B cell (primary cell): ENCODE measurements at regions not wholly inside any gene's neighbourhood (a gene's known extent, or its start where the extent isn't known, plus 50 kb on each side); places are given as distances from the start of the nearest gene placed in this dataset.

Source experiments
- ATAC-seq: fragments of 200-7000 bp; cut with Tn5 transposase; one replicate; pipeline ENCODE4 v1.10.0; 2021; ENCODE audit warnings: low read depth, mild to moderate bottlenecking, moderate number of reproducible peaks, moderate library complexity
- CTCF ChIA-PET: fragments of 350-600 bp; sonication (Branson Sonifier 250); formaldehyde crosslinking; loops from one replicate; lab custom pipeline; 2021; ENCODE audit warnings: antibody characterized with exemption, inconsistent platforms; lab: Charles Lee
- POLR2A ChIA-PET: fragments of 350-600 bp; sonication (Branson Sonifier 250); formaldehyde crosslinking; loops from one replicate; lab custom pipeline; 2021; ENCODE audit warnings: antibody characterized with exemption; lab: Charles Lee
- DNase-seq: peaks from one replicate; pipeline ENCODE4 v3.0.0; 2013
- H2AFZ ChIP-seq: 2 replicates; pipeline ENCODE4 v1.6.1; 2012; ENCODE audit warnings: mild to moderate bottlenecking, low read depth, low read length; ENCODE audit not compliant: insufficient read depth, poor library complexity, severe bottlenecking
- H3K27ac ChIP-seq, 2 donors: 1 replicate in 1 of 2; 2 replicates in 1 of 2; pipeline ENCODE4 v1.5.1; 2012 to 2013; ENCODE audit warnings: low read length in 2 of 2, mild to moderate bottlenecking in 2 of 2, moderate library complexity in 1 of 2
- H3K27me3 ChIP-seq, 4 experiments: fragments of 200-600 bp in 1 of 4; sonication (generic) in 1 of 4; replicated peaks in 1 of 4; 1 replicate in 2 of 4; 2 replicates in 2 of 4; pipeline versions ENCODE4 v1.6.1 to v1.7.0; 2013 to 2016; ENCODE audit warnings: low read length in 3 of 4, mild to moderate bottlenecking in 2 of 4, mixed read lengths in 1 of 4, moderate library complexity in 1 of 4; ENCODE audit not compliant: insufficient read depth in 4 of 4, control insufficient read depth in 3 of 4; ENCODE audit errors: control extremely low read depth in 1 of 4
- H3K36me3 ChIP-seq, 2 experiments: replicated peaks in 1 of 2; 1 replicate in 1 of 2; 2 replicates in 1 of 2; pipeline versions ENCODE4 v1.6.1 to v1.7.1; 2013; ENCODE audit warnings: low read length in 1 of 2; ENCODE audit not compliant: insufficient read depth in 2 of 2, control insufficient read depth in 1 of 2; ENCODE audit errors: control extremely low read depth in 1 of 2, extremely low read depth in 1 of 2
- H3K4me1 ChIP-seq, 2 donors: fragments of 200-600 bp in 1 of 2; sonication (generic) in 1 of 2; 1 replicate in 1 of 2; 2 replicates in 1 of 2; pipeline versions ENCODE4 v1.5.1 to v1.6.1; 2013 to 2017; ENCODE audit warnings: low read length in 2 of 2; ENCODE audit not compliant: control insufficient read depth in 2 of 2, insufficient read depth in 2 of 2
- H3K4me2 ChIP-seq: replicated peaks from 2 replicates; pipeline ENCODE3; 2012; ENCODE audit warnings: mild to moderate bottlenecking, low read depth, low read length; ENCODE audit not compliant: poor library complexity, severe bottlenecking
- H3K4me3 ChIP-seq, 5 experiments: fragments of 200-600 bp in 1 of 5; sonication (generic) in 1 of 5; 1 replicate in 3 of 5; 2 replicates in 2 of 5; pipeline versions ENCODE4 v1.5.1 to v1.7.0; 2011 to 2016; ENCODE audit warnings: low read length in 4 of 5, mild to moderate bottlenecking in 4 of 5, low read depth in 2 of 5, control low read depth in 1 of 5, moderate library complexity in 1 of 5; ENCODE audit not compliant: insufficient read depth in 1 of 5; ENCODE audit errors: control extremely low read depth in 1 of 5, extremely low read depth in 1 of 5
- H3K79me2 ChIP-seq: fragments of 200-600 bp; sonication (generic); one replicate; pipeline ENCODE4 v1.6.0; 2016; ENCODE audit warnings: low read length; ENCODE audit not compliant: control insufficient read depth, insufficient read depth
- H3K9ac ChIP-seq: fragments of 200-600 bp; sonication (generic); 2 replicates; pipeline ENCODE4 v1.6.1; 2017; ENCODE audit warnings: mild to moderate bottlenecking, low read length, moderate library complexity
- H3K9me3 ChIP-seq, 3 donors: one replicate each; pipeline versions ENCODE4 v1.6.1 to v1.7.1; 2013; ENCODE audit warnings: low read length in 2 of 3; ENCODE audit not compliant: control insufficient read depth in 2 of 3, insufficient read depth in 1 of 3; ENCODE audit errors: control extremely low read depth in 1 of 3
- H4K20me1 ChIP-seq: 2 replicates; pipeline ENCODE4 v1.6.0; 2012; ENCODE audit warnings: mild to moderate bottlenecking, low read length; ENCODE audit not compliant: insufficient read depth, control insufficient read depth, poor library complexity, severe bottlenecking
- H3K27ac Mint-ChIP-seq: one replicate; pipeline ENCODE4 v1.8.0; 2021; ENCODE audit warnings: mixed read lengths
- H3K27me3 Mint-ChIP-seq: one replicate; pipeline ENCODE4 v1.8.0; 2021; ENCODE audit warnings: mixed read lengths
- H3K4me1 Mint-ChIP-seq: one replicate; pipeline ENCODE4 v1.8.0; 2021; ENCODE audit warnings: mixed read lengths
- H3K4me3 Mint-ChIP-seq: one replicate; pipeline ENCODE4 v1.8.0; 2021; ENCODE audit warnings: mixed read lengths
- H3K9me3 Mint-ChIP-seq: one replicate; pipeline ENCODE4 v1.8.0; 2022; ENCODE audit warnings: mixed read lengths; ENCODE audit not compliant: insufficient read depth
- EZH2 ChIP-seq: IDR thresholded peaks from 2 replicates; pipeline ENCODE4 v1.6.1; 2012; ENCODE audit warnings: borderline replicate concordance, low read depth, mild to moderate bottlenecking, moderate library complexity, low read length; ENCODE audit not compliant: insufficient read depth, poor library complexity, severe bottlenecking
- WGBS: methylation state at CpG from one replicate; pipeline ENCODE4 v1.1.5; 2013; ENCODE audit warnings: missing lambda C conversion rate; ENCODE audit not compliant: insufficient coverage; 5-methylcytosine and 5-hydroxymethylcytosine counted together
- intact Hi-C: fragments of 100-400 bp; cut with micrococcal nuclease; formaldehyde crosslinking; loops from one replicate; pipeline ENCODE4 v1.10.0; 2022
- TF ChIP-seq, protein P1 (sequence below): fragments of 200-600 bp; IDR thresholded peaks from one replicate; pipeline ENCODE4 v1.8.0; 2022; ENCODE audit warnings: antibody characterized with exemption, mild to moderate bottlenecking

DNA sequence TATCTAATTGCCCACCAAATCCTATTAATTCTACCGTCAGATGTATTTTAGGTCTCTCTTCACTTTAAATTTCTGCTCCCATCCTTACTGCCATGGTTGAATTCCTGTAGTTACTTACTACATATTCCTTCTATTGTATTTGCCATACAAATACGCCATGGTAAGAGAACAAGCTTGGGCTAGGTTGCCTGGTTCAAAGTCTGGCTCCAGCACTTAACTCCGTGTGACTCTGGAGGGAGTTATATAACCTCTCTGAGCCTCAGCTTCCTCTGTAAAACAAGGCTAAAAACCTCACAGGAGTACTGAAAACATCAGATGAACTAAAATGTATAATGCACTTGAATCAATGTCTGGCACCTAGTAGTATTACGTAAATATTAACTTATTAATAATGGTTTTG is 260.3 kb upstream of the RPS6KA3 start:
- H2AFZ ChIP-seq: no peak overlapping the region
- H3K4me3 ChIP-seq: no peak overlapping the region
- no peak overlapping the region for H3K9ac ChIP-seq
- no peak overlapping the region for H3K4me2 ChIP-seq
- no peaks in the 10 kb centered on the region for H3K36me3 ChIP-seq
- H3K27ac Mint-ChIP-seq: no peak overlapping the region
- ChIA-PET CTCF (interaction anchor here (0.8 to 7.7 kb wide), 8 partner anchors 11 to 1446 kb away, joined by 3 to 129 read pairs (median 7); no protein-coding TSS in a partner anchor), POLR2A (no interaction called here)
- H3K27ac ChIP-seq: no peak overlapping the region
- no peaks in the 10 kb centered on the region for H3K9me3 Mint-ChIP-seq
- 83% methylated on average over 1 of the region's 4 CpGs for WGBS
- DNase-seq: no peak
- peaks cover 0 to 14% (median 3%) of the 10 kb centered on the region in 4 experiments for H3K27me3 ChIP-seq
- TF ChIP-seq, protein P1, sequence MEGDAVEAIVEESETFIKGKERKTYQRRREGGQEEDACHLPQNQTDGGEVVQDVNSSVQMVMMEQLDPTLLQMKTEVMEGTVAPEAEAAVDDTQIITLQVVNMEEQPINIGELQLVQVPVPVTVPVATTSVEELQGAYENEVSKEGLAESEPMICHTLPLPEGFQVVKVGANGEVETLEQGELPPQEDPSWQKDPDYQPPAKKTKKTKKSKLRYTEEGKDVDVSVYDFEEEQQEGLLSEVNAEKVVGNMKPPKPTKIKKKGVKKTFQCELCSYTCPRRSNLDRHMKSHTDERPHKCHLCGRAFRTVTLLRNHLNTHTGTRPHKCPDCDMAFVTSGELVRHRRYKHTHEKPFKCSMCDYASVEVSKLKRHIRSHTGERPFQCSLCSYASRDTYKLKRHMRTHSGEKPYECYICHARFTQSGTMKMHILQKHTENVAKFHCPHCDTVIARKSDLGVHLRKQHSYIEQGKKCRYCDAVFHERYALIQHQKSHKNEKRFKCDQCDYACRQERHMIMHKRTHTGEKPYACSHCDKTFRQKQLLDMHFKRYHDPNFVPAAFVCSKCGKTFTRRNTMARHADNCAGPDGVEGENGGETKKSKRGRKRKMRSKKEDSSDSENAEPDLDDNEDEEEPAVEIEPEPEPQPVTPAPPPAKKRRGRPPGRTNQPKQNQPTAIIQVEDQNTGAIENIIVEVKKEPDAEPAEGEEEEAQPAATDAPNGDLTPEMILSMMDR: no peak
- no peak for TF ChIP-seq EZH2
- ATAC-seq: no peak
- intact Hi-C loops: loop anchor here (1.0 to 5.0 kb wide), 2 partner anchors 1218 to 1665 kb away; no protein-coding TSS in a partner anchor
- H3K9me3 ChIP-seq: no peaks in the 10 kb centered on the region
- H3K4me3 Mint-ChIP-seq: no peak overlapping the region
- H3K27me3 Mint-ChIP-seq: peaks cover 15% of the 10 kb centered on the region
- H3K4me1 Mint-ChIP-seq: peaks cover 2% of the 10 kb centered on the region
- H3K79me2 ChIP-seq: no peaks in the 10 kb centered on the region
- no peaks in the 10 kb centered on the region for H3K4me1 ChIP-seq
- no peaks in the 10 kb centered on the region for H4K20me1 ChIP-seq

GRCh38 chrX:20523626-20524312 is 257.1 kb upstream of the RPS6KA3 start:
- Histone ChIP-seq H3K4me2 (no peak overlapping the region), H3K27ac (no peak overlapping the region), H2AFZ (no peak overlapping the region), H4K20me1 (no peaks in the 10 kb centered on the region), H3K4me1 (no peaks in the 10 kb centered on the region), H3K9ac (no peak overlapping the region), H3K79me2 (no peaks in the 10 kb centered on the region), H3K4me3 (no peak overlapping the region), H3K36me3 (no peaks in the 10 kb centered on the region), H3K27me3 (peaks cover 0 to 6% (median 0%) of the 10 kb centered on the region in 4 experiments), H3K9me3 (no peaks in the 10 kb centered on the region)
- Mint-ChIP-seq H3K4me1 (peaks cover 2% of the 10 kb centered on the region), H3K4me3 (no peak overlapping the region), H3K27ac (no peak overlapping the region), H3K27me3 (peaks cover 14% of the 10 kb centered on the region), H3K9me3 (no peaks in the 10 kb centered on the region)
- POLR2A ChIA-PET: no interaction called here
- WGBS: 30% methylated on average over 2 of the region's 5 CpGs
- CTCF ChIA-PET: interaction anchor here (1.7 kb wide), 1 partner anchor 957 kb away, joined by 5 read pairs; no protein-coding TSS in a partner anchor
- TF ChIP-seq, protein P1: no peak
- no peak for TF ChIP-seq EZH2
- DNase-seq (no peak), ATAC-seq (no peak)
- intact Hi-C loops: no loop called here
